ENCODE measurements at regions not wholly inside any gene's neighbourhood (a gene's known extent, or its start where the extent isn't known, plus 50 kb on each side); places are given as distances from the start of the nearest gene placed in this dataset.
A peak's percentile ranks its signal among the peaks of the same experiment; 100 is the strongest.

GRCh38 chr2:144030791-144031190 lies 489.1 kb downstream of the ZEB2 start:
- Mint-ChIP-seq H3K36me3 (peaks cover 4% of the 10 kb centered on the region), H3K27ac (no peak overlapping the region), H3K27me3 (ENCODE audit: low read depth) (no peaks in the 10 kb centered on the region), H3K4me3 (no peak overlapping the region), H3K9me3 (peaks cover 10% of the 10 kb centered on the region), H3K4me1 (peaks cover 5% of the 10 kb centered on the region)
- no peak for DNase-seq (ENCODE audit: low spot score in 2 of 2, unreplicated experiment in 2 of 2)
- no peak for TF ChIP-seq CTCF (IDR thresholded peaks at IDR 0.05; ENCODE audit: unreplicated experiment)

- Mint-ChIP-seq H3K27me3 (ENCODE audit: low read depth) (no peaks in the 10 kb centered on the region), H3K9me3 (peaks cover 6% of the 10 kb centered on the region), H3K4me3 (no peak overlapping the region), H3K27ac (no peak overlapping the region), H3K4me1 (peaks cover 5% of the 10 kb centered on the region), H3K36me3 (peaks cover 2% of the 10 kb centered on the region)
- TF ChIP-seq CTCF (IDR thresholded peaks at IDR 0.05; ENCODE audit: unreplicated experiment): no peak
- no peak for DNase-seq (ENCODE audit: low spot score in 2 of 2, unreplicated experiment in 2 of 2)
These were observed 492.3 kb downstream of the ZEB2 start for GRCh38 chr2:144027593-144027992.

- H3K4me3 Mint-ChIP-seq: no peak overlapping the region
- H3K27me3 Mint-ChIP-seq (ENCODE audit: low read depth): no peaks in the 10 kb centered on the region
- no peak for DNase-seq (ENCODE audit: low spot score in 2 of 2, unreplicated experiment in 2 of 2)
- H3K36me3 Mint-ChIP-seq: peaks cover 4% of the 10 kb centered on the region
- no peak for TF ChIP-seq CTCF (IDR thresholded peaks at IDR 0.05; ENCODE audit: unreplicated experiment)
- peaks cover 11% of the 10 kb centered on the region for H3K9me3 Mint-ChIP-seq
- H3K4me1 Mint-ChIP-seq: peaks cover 5% of the 10 kb centered on the region
- H3K27ac Mint-ChIP-seq: no peak overlapping the region
These were observed 493.2 kb downstream of the ZEB2 start for GRCh38 chr2:144026753-144027152.

- peaks cover 1% of the 10 kb centered on the region for H3K4me1 Mint-ChIP-seq
- TF ChIP-seq CTCF (IDR thresholded peaks at IDR 0.05; ENCODE audit: unreplicated experiment): no peak
- H3K36me3 Mint-ChIP-seq: peaks cover 17% of the 10 kb centered on the region
- DNase-seq (ENCODE audit: low spot score in 2 of 2, unreplicated experiment in 2 of 2): no peak
- no peaks in the 10 kb centered on the region for H3K27me3 Mint-ChIP-seq (ENCODE audit: low read depth)
- H3K9me3 Mint-ChIP-seq: peaks cover 36% of the 10 kb centered on the region
- no peak overlapping the region for H3K4me3 Mint-ChIP-seq
- H3K27ac Mint-ChIP-seq: no peak overlapping the region
These were observed 499.9 kb downstream of the ZEB2 start for GRCh38 chr2:144020047-144020446.

- peaks cover 3% of the 10 kb centered on the region for H3K4me1 Mint-ChIP-seq
- H3K27ac Mint-ChIP-seq: no peak overlapping the region
- no peak for DNase-seq (ENCODE audit: low spot score in 2 of 2, unreplicated experiment in 2 of 2)
- no peak overlapping the region for H3K4me3 Mint-ChIP-seq
- H3K27me3 Mint-ChIP-seq (ENCODE audit: low read depth): no peaks in the 10 kb centered on the region
- peaks cover 15% of the 10 kb centered on the region for H3K9me3 Mint-ChIP-seq
- peaks cover 3% of the 10 kb centered on the region for H3K36me3 Mint-ChIP-seq
- TF ChIP-seq CTCF (IDR thresholded peaks at IDR 0.05; ENCODE audit: unreplicated experiment): no peak
These were observed 504.2 kb downstream of the ZEB2 start for GRCh38 chr2:144015655-144016245.

- no peak overlapping the region for H3K4me3 Mint-ChIP-seq
These were observed 504.9 kb downstream of the ZEB2 start for GRCh38 chr2:144015036-144015435.

More at GRCh38 chr2:144015036-144015435, 504.9 kb downstream of the ZEB2 start:
- no peak for TF ChIP-seq CTCF (IDR thresholded peaks at IDR 0.05; ENCODE audit: unreplicated experiment)
- H3K4me1 Mint-ChIP-seq: peaks cover 10% of the 10 kb centered on the region
- H3K36me3 Mint-ChIP-seq: peaks cover 2% of the 10 kb centered on the region
- H3K27ac Mint-ChIP-seq: peak overlapping the region; percentile 1
- H3K9me3 Mint-ChIP-seq: peaks cover 13% of the 10 kb centered on the region
- DNase-seq (ENCODE audit: low spot score in 2 of 2, unreplicated experiment in 2 of 2): no peak
- no peaks in the 10 kb centered on the region for H3K27me3 Mint-ChIP-seq (ENCODE audit: low read depth)
